ENCODE measurements at regions not wholly inside any gene's neighbourhood (a gene's known extent, or its start where the extent isn't known, plus 50 kb on each side); places are given as distances from the start of the nearest gene placed in this dataset.

- Histone ChIP-seq H4K20me1 (ENCODE audit: control insufficient read depth, insufficient read depth, low read depth, low read length) (no peaks in the 10 kb centered on the region), H3K36me3 (ENCODE audit: control insufficient read depth, low read length) (no peaks in the 10 kb centered on the region)
- TF ChIP-seq EZH2phosphoT487 (IDR thresholded peaks at IDR 0.05; ENCODE audit: borderline replicate concordance, low read length) (no peak), CTCF (IDR thresholded peaks at IDR 0.05; ENCODE audit: low read depth, low read length, poor library complexity, severe bottlenecking) (no peak)
Measured at GRCh38 chr13:111528513-111528912, 208.1 kb downstream of the TEX29 start.

GRCh38 chr13:111530137-111530870, 209.9 kb downstream of the TEX29 start:
- Histone ChIP-seq H3K9me3 (ENCODE audit: control insufficient read depth, insufficient read depth, low read length) (no peaks in the 10 kb centered on the region), H3K27ac (ENCODE audit: low read depth, low read length) (no peak overlapping the region), H3K79me2 (ENCODE audit: control insufficient read depth, low read length) (no peaks in the 10 kb centered on the region), H3K4me3 (ENCODE audit: low read length) (no peak overlapping the region), H3F3A (ENCODE audit: control insufficient read depth, insufficient read depth) (no peaks in the 10 kb centered on the region), H3K9me2 (replicated peaks; ENCODE audit: control insufficient read depth, low read length) (no peaks in the 10 kb centered on the region), H3K36me3 (ENCODE audit: control insufficient read depth, low read length) (no peaks in the 10 kb centered on the region), H3K4me2 (ENCODE audit: low read length) (no peak overlapping the region), H3K4me1 (ENCODE audit: control insufficient read depth, low read length) (no peaks in the 10 kb centered on the region), H4K20me1 (ENCODE audit: control insufficient read depth, insufficient read depth, low read depth, low read length) (no peaks in the 10 kb centered on the region), H3K27me3 (ENCODE audit: control insufficient read depth, low read length) (peaks cover 2% of the 10 kb centered on the region; the same call in 1 of the 2 replicates)
- TF ChIP-seq CTCF (IDR thresholded peaks at IDR 0.05; ENCODE audit: low read depth, low read length, poor library complexity, severe bottlenecking): no peak
- no peak for TF ChIP-seq EZH2phosphoT487 (IDR thresholded peaks at IDR 0.05; ENCODE audit: borderline replicate concordance, low read length)

More at GRCh38 chr13:111528513-111528912, 208.1 kb downstream of the TEX29 start:
- Histone ChIP-seq H3K27ac (ENCODE audit: low read depth, low read length) (no peak overlapping the region), H3K4me1 (ENCODE audit: control insufficient read depth, low read length) (no peaks in the 10 kb centered on the region), H3F3A (ENCODE audit: control insufficient read depth, insufficient read depth) (no peaks in the 10 kb centered on the region), H3K79me2 (ENCODE audit: control insufficient read depth, low read length) (no peaks in the 10 kb centered on the region), H3K9me3 (ENCODE audit: control insufficient read depth, insufficient read depth, low read length) (no peaks in the 10 kb centered on the region), H3K4me2 (ENCODE audit: low read length) (no peak overlapping the region), H3K27me3 (ENCODE audit: control insufficient read depth, low read length) (no peaks in the 10 kb centered on the region), H3K9me2 (replicated peaks; ENCODE audit: control insufficient read depth, low read length) (no peaks in the 10 kb centered on the region), H3K4me3 (ENCODE audit: low read length) (no peak overlapping the region)

- Histone ChIP-seq H3F3A (ENCODE audit: control insufficient read depth, insufficient read depth) (no peaks in the 10 kb centered on the region), H3K36me3 (ENCODE audit: control insufficient read depth, low read length) (no peaks in the 10 kb centered on the region), H3K9me3 (ENCODE audit: control insufficient read depth, insufficient read depth, low read length) (no peaks in the 10 kb centered on the region), H3K4me3 (ENCODE audit: low read length) (no peak overlapping the region), H3K27me3 (ENCODE audit: control insufficient read depth, low read length) (peaks cover 2% of the 10 kb centered on the region; the same call in 1 of the 2 replicates), H4K20me1 (ENCODE audit: control insufficient read depth, insufficient read depth, low read depth, low read length) (no peaks in the 10 kb centered on the region), H3K4me1 (ENCODE audit: control insufficient read depth, low read length) (no peaks in the 10 kb centered on the region), H3K27ac (ENCODE audit: low read depth, low read length) (no peak overlapping the region), H3K9me2 (replicated peaks; ENCODE audit: control insufficient read depth, low read length) (no peaks in the 10 kb centered on the region), H3K4me2 (ENCODE audit: low read length) (no peak overlapping the region), H3K79me2 (ENCODE audit: control insufficient read depth, low read length) (no peaks in the 10 kb centered on the region)
- TF ChIP-seq EZH2phosphoT487 (IDR thresholded peaks at IDR 0.05; ENCODE audit: borderline replicate concordance, low read length): no peak
- no peak for TF ChIP-seq CTCF (IDR thresholded peaks at IDR 0.05; ENCODE audit: low read depth, low read length, poor library complexity, severe bottlenecking)
Measured at GRCh38 chr13:111531505-111531904, 211.1 kb downstream of the TEX29 start.

All from DOHH2 (cell line).